ENCODE measurements at regions not wholly inside any gene's neighbourhood (a gene's known extent, or its start where the extent isn't known, plus 50 kb on each side); places are given as distances from the start of the nearest gene placed in this dataset.

DNA sequence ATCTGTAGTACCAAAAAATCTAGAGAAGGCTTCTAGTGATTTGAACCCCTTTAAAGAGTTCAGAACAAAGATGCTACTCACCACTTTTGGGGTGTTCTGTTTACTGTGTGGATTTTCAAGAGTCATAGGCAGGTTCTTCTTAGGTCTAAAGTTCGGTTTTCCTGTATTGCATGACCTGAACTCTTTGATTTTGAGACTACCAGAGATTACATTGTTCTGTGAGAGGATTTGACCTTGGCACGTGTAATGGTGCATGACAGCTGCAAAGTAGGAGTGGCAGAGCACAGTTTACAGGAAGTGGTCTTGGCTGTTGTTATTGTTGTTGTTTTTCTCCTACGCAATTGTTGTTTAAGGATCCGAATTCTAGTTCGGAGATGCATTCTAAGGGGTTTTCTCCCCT is 592.7 kb downstream of the EPHA7 start:
- Histone ChIP-seq H3K27ac (no peak overlapping the region), H3K4me3 (replicated peaks in 1 of 3) (no peak overlapping the region), H3K9me3 (no peaks in the 10 kb centered on the region), H3K27me3 (no peaks in the 10 kb centered on the region), H3K4me1 (no peaks in the 10 kb centered on the region), H3K36me3 (no peaks in the 10 kb centered on the region)
- DNase-seq = no peak
- intact Hi-C loops (cut with DNase I) = no loop called here
- no peak for TF ChIP-seq POLR2A (IDR thresholded peaks at IDR 0.05)
- TF ChIP-seq, protein P1, sequence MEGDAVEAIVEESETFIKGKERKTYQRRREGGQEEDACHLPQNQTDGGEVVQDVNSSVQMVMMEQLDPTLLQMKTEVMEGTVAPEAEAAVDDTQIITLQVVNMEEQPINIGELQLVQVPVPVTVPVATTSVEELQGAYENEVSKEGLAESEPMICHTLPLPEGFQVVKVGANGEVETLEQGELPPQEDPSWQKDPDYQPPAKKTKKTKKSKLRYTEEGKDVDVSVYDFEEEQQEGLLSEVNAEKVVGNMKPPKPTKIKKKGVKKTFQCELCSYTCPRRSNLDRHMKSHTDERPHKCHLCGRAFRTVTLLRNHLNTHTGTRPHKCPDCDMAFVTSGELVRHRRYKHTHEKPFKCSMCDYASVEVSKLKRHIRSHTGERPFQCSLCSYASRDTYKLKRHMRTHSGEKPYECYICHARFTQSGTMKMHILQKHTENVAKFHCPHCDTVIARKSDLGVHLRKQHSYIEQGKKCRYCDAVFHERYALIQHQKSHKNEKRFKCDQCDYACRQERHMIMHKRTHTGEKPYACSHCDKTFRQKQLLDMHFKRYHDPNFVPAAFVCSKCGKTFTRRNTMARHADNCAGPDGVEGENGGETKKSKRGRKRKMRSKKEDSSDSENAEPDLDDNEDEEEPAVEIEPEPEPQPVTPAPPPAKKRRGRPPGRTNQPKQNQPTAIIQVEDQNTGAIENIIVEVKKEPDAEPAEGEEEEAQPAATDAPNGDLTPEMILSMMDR (IDR thresholded peaks at IDR 0.05) = no peak
- 64 to 75% methylated on average over 5 of the region's 5 CpGs for WGBS, 2 donors

DNA sequence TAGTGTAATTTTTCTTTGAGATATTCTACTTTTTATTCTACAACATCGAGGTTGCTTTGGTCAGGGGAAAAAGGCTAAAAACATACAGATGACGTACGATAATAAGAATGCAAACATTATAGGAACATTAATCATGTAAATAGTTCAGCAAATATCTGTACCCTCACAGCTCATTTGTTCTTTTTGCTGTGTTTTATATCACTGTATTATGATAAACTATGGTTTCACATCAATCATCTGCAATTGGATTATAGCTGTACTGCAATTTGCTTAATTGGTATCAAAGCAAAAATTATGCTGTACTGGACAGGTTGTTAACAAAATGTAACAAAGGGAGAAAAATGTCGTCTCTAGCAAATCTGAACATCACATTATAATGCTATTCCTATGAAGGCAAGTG is 597.1 kb downstream of the EPHA7 start:
- H3K4me1 ChIP-seq = no peaks in the 10 kb centered on the region
- H3K27ac ChIP-seq = no peak overlapping the region
- DNase-seq = no peak
- TF ChIP-seq, protein P1 (IDR thresholded peaks at IDR 0.05) = no peak
- no peak for TF ChIP-seq POLR2A (IDR thresholded peaks at IDR 0.05)
- no peaks in the 10 kb centered on the region for H3K27me3 ChIP-seq
- no peaks in the 10 kb centered on the region for H3K9me3 ChIP-seq
- 72 to 79% methylated on average over 4 of the region's 4 CpGs for WGBS, 2 donors
- H3K36me3 ChIP-seq = no peaks in the 10 kb centered on the region
- intact Hi-C loops (cut with DNase I) = no loop called here
- no peak overlapping the region for H3K4me3 ChIP-seq (replicated peaks in 1 of 3)

DNA sequence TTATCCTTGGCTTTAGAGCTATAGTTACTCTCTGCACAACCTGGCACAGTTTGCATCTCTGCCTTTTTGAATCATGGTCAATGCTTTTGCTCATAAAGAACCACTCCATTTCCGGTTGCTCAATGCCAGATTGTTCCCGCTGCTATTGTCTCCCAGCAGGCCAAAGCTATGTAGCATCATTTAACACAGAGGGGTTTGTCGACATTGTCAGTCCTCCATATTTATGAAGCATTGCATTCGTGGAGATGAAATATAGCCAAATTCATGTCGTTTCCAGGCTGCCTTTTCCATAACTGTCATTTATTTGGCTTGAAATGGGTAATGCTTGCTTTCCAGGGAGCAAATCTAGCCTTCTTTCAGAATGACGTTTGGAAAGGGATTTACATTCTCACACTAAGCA is 598.8 kb downstream of the EPHA7 start:
- TF ChIP-seq POLR2A (IDR thresholded peaks at IDR 0.05) = no peak
- TF ChIP-seq, protein P1 (IDR thresholded peaks at IDR 0.05) = no peak
- intact Hi-C loops (cut with DNase I) = no loop called here
- WGBS, 2 donors = 64 to 70% methylated on average over 6 of the region's 6 CpGs
- Histone ChIP-seq H3K4me3 (replicated peaks in 1 of 3) (no peak overlapping the region), H3K36me3 (no peaks in the 10 kb centered on the region), H3K9me3 (no peaks in the 10 kb centered on the region), H3K4me1 (no peaks in the 10 kb centered on the region), H3K27me3 (no peaks in the 10 kb centered on the region), H3K27ac (no peak overlapping the region)
- DNase-seq = no peak

DNA sequence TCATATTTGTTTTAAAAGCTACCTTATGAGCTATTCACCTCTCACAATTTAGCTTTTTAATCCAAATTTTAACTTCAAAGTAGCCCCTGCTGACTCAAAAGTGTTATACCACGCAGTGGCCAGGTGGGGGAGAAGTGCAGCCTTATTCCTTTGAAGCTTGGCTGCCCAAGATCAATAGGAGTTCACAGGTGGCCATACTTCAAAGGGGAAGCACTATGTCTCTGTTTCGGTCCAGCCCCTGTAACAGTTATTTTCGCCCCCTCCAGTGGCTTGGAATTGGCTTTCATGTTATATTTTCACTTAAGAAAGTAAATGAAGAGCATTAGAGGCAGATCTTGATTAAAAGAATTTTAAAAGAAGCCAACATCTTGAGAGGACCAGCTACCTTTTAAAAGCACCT is 608.4 kb downstream of the EPHA7 start:
- H3K27ac ChIP-seq = no peak overlapping the region
- no peaks in the 10 kb centered on the region for H3K9me3 ChIP-seq
- H3K27me3 ChIP-seq = no peaks in the 10 kb centered on the region
- H3K4me1 ChIP-seq = no peaks in the 10 kb centered on the region
- no peak overlapping the region for H3K4me3 ChIP-seq (replicated peaks in 1 of 3)
- intact Hi-C loops (cut with DNase I) = no loop called here
- no peak for TF ChIP-seq POLR2A (IDR thresholded peaks at IDR 0.05)
- TF ChIP-seq, protein P1 (IDR thresholded peaks at IDR 0.05) = peak in 3 of 6 experiments; percentile 28 to 57 (median 47)
- peak; percentile 9 to 34 for DNase-seq
- H3K36me3 ChIP-seq = no peaks in the 10 kb centered on the region
- WGBS, 2 donors = 5 to 9% methylated on average over 3 of the region's 3 CpGs

DNA sequence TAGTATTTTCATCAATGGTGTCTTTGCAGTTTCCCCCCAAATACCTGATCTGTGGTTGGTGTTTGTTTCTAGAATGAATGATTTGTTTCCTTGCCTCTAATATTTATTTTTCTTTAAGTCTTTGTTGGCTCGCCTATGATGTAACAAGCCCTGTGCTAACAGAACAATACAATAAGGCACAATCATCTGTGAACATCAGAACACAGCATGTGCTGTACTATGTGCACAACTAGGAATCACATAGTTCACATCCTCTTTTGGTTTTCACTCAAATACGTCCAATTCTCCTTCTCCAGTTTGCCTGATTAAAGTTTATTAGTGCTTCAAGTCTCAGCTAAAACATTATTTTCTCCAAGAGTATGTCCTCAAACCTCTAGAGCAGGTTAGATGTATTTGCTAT is 613.1 kb downstream of the EPHA7 start:
- intact Hi-C loops (cut with DNase I) = no loop called here
- no peaks in the 10 kb centered on the region for H3K36me3 ChIP-seq
- 52 to 55% methylated on average over 2 of the region's 2 CpGs for WGBS, 2 donors

More for the DNA sequence above, 613.1 kb downstream of the EPHA7 start:
- Histone ChIP-seq H3K4me1 (no peaks in the 10 kb centered on the region), H3K4me3 (replicated peaks in 1 of 3) (no peak overlapping the region), H3K27ac (no peak overlapping the region), H3K9me3 (no peaks in the 10 kb centered on the region), H3K27me3 (no peaks in the 10 kb centered on the region)
- no peak for TF ChIP-seq POLR2A (IDR thresholded peaks at IDR 0.05)
- TF ChIP-seq, protein P1 (IDR thresholded peaks at IDR 0.05) = no peak
- no peak for DNase-seq

Data from thyroid gland (tissue), 4 donors.